CD4-positive, alpha-beta memory T cell (primary cell): ENCODE measurements at regions not wholly inside any gene's neighbourhood (a gene's known extent, or its start where the extent isn't known, plus 50 kb on each side); places are given as distances from the start of the nearest gene placed in this dataset.

Experiments used
- CTCF ChIA-PET: fragments of 350-600 bp; sonication (Branson Sonifier 250); formaldehyde crosslinking; loops from one replicate; lab custom pipeline; 2021; ENCODE audit warnings: inconsistent platforms; ENCODE audit not compliant: partially characterized antibody; lab: Charles Lee
- POLR2A ChIA-PET: fragments of 350-600 bp; sonication (Branson Sonifier 250); formaldehyde crosslinking; loops from one replicate; lab custom pipeline; 2021; ENCODE audit not compliant: partially characterized antibody; lab: Charles Lee
- DNase-seq, 5 donors: peaks; one replicate each; pipeline versions ENCODE4 v3.0.0 to v3.0.0-alpha.2; 2020 to 2022; ENCODE audit warnings: mixed read lengths in 1 of 5
- H3K27ac ChIP-seq: one replicate; pipeline ENCODE4 v1.7.0; 2013; ENCODE audit warnings: low read depth, low read length
- H3K27me3 ChIP-seq: 2 replicates; pipeline ENCODE4 v1.7.0; 2013; ENCODE audit warnings: mild to moderate bottlenecking, low read length, moderate library complexity; ENCODE audit not compliant: insufficient read depth
- H3K36me3 ChIP-seq: 2 replicates; pipeline ENCODE4 v1.7.0; 2013; ENCODE audit warnings: mild to moderate bottlenecking, low read length, moderate library complexity; ENCODE audit not compliant: insufficient read depth
- H3K4me1 ChIP-seq: 2 replicates; pipeline ENCODE4 v1.7.0; 2013; ENCODE audit warnings: mild to moderate bottlenecking, low read length, moderate library complexity; ENCODE audit not compliant: insufficient read depth
- H3K4me3 ChIP-seq, 2 donors: one replicate each; pipeline ENCODE4 v1.7.0; 2013; ENCODE audit warnings: low read length in 2 of 2, mild to moderate bottlenecking in 1 of 2
- H3K9me3 ChIP-seq, 2 donors: one replicate each; pipeline ENCODE4 v1.7.0; 2013; ENCODE audit warnings: low read length in 2 of 2, control low read depth in 1 of 2; ENCODE audit not compliant: control insufficient read depth in 1 of 2
- H3K27ac Mint-ChIP-seq, 7 donors: one replicate each; pipeline ENCODE4 v1.8.0; 2020 to 2021; ENCODE audit warnings: mixed read lengths in 7 of 7, mild to moderate bottlenecking in 6 of 7, inconsistent platforms in 3 of 7, moderate library complexity in 3 of 7
- H3K27me3 Mint-ChIP-seq, 2 donors: one replicate each; pipeline ENCODE4 v1.8.0; 2020 to 2021; ENCODE audit warnings: mixed read lengths in 2 of 2
- H3K36me3 Mint-ChIP-seq, 2 donors: one replicate each; pipeline ENCODE4 v1.8.0; 2020 to 2021; ENCODE audit warnings: mixed read lengths in 2 of 2, inconsistent platforms in 1 of 2, mild to moderate bottlenecking in 1 of 2
- H3K4me1 Mint-ChIP-seq, 4 donors: one replicate each; pipeline ENCODE4 v1.8.0; 2020 to 2021; ENCODE audit warnings: mixed read lengths in 4 of 4, mild to moderate bottlenecking in 1 of 4
- H3K4me3 Mint-ChIP-seq, 8 donors: one replicate each; pipeline ENCODE4 v1.8.0; 2020 to 2021; ENCODE audit warnings: mixed read lengths in 8 of 8, mild to moderate bottlenecking in 7 of 8, moderate library complexity in 6 of 8, inconsistent platforms in 3 of 8
- H3K9me3 Mint-ChIP-seq, 8 donors: one replicate each; pipeline ENCODE4 v1.8.0; 2020 to 2021; ENCODE audit warnings: mixed read lengths in 8 of 8, mild to moderate bottlenecking in 5 of 8, inconsistent platforms in 3 of 8, moderate library complexity in 1 of 8
- intact Hi-C: fragments of 100-400 bp; cut with micrococcal nuclease; formaldehyde crosslinking; loops from one replicate; pipeline ENCODE4 v1.15.1; 2023

DNA sequence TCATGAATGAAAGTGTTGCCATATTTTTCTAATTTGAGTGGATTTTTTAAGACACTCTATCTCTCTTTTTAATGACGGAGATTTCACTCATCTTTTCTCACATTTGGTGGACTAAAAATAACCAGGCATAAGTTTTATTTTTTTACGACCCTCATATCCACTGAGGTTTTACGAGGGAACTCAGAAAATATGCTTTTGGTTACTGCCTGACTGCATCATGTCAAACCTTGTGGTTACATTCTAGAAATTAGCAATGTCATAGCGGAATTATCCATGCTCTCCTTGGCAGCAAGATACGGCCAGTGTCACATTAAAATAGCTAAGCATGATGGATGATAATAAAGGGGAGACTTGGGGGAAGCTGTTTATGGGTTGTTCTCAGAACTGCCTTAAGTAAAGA, 428.6 kb upstream of the FSHR start:
- no peak overlapping the region for H3K4me3 ChIP-seq
- Mint-ChIP-seq H3K36me3 (no peaks in the 10 kb centered on the region), H3K9me3 (peaks cover 0 to 8% (median 5%) of the 10 kb centered on the region in 8 donors), H3K27me3 (no peaks in the 10 kb centered on the region), H3K27ac (no peak overlapping the region), H3K4me1 (no peaks in the 10 kb centered on the region), H3K4me3 (no peak overlapping the region)
- ChIA-PET CTCF (no interaction called here), POLR2A (no interaction called here)
- no peak for DNase-seq
- intact Hi-C loops: no loop called here
- no peak overlapping the region for H3K27ac ChIP-seq
- H3K4me1 ChIP-seq: no peaks in the 10 kb centered on the region
- H3K9me3 ChIP-seq: no peaks in the 10 kb centered on the region
- H3K27me3 ChIP-seq: no peaks in the 10 kb centered on the region
- no peaks in the 10 kb centered on the region for H3K36me3 ChIP-seq

DNA sequence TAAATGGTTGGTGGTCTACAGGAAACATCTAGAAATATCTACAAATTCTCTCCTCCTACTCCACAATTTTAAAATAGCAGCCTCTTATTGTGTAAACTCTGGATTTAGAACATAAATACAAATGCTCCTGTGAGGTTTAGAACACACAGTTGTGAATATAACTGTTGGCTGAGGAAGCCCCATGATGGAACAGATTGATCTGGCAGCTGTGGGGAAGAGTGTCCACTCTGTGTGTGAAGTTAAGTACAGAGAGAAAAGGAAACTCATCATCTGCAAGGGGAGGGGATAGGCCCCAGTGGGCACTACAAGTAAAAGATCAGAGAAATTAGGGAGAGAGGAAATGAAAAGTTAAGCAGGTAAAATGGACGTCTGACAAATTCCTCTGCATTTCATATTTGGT, 422.7 kb upstream of the FSHR start:
- no peaks in the 10 kb centered on the region for H3K36me3 Mint-ChIP-seq
- ChIA-PET CTCF (no interaction called here), POLR2A (no interaction called here)
- no peaks in the 10 kb centered on the region for H3K36me3 ChIP-seq
- H3K4me3 ChIP-seq: no peak overlapping the region
- H3K4me1 Mint-ChIP-seq: no peaks in the 10 kb centered on the region
- H3K27ac Mint-ChIP-seq: no peak overlapping the region
- no peak overlapping the region for H3K4me3 Mint-ChIP-seq
- H3K27me3 Mint-ChIP-seq: no peaks in the 10 kb centered on the region
- H3K27me3 ChIP-seq: no peaks in the 10 kb centered on the region
- H3K27ac ChIP-seq: no peak overlapping the region
- H3K9me3 ChIP-seq: no peaks in the 10 kb centered on the region
- intact Hi-C loops: no loop called here
- peaks cover 0 to 9% (median 4%) of the 10 kb centered on the region in 8 donors for H3K9me3 Mint-ChIP-seq
- DNase-seq: no peak
- H3K4me1 ChIP-seq: no peaks in the 10 kb centered on the region

DNA sequence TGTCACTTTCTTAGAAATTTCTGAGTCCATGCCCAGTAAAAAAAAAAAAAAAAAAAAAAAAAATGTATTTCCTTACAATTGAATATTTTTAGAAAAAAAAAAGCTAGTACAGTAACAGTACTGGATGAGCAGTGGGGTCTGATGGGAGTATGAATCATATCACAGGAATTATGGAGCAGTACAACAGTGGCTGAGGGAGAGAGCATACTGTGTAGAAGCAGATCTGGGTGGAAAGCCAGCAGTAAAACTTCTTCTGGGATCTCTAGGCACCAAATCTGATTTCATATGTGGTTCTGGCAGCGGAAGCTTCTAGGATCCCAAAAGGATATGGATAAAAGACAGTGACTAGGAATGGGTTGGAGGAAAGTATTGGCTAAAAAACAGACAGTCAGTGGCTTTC, 414.9 kb upstream of the FSHR start:
- CTCF ChIA-PET: no interaction called here

DNA sequence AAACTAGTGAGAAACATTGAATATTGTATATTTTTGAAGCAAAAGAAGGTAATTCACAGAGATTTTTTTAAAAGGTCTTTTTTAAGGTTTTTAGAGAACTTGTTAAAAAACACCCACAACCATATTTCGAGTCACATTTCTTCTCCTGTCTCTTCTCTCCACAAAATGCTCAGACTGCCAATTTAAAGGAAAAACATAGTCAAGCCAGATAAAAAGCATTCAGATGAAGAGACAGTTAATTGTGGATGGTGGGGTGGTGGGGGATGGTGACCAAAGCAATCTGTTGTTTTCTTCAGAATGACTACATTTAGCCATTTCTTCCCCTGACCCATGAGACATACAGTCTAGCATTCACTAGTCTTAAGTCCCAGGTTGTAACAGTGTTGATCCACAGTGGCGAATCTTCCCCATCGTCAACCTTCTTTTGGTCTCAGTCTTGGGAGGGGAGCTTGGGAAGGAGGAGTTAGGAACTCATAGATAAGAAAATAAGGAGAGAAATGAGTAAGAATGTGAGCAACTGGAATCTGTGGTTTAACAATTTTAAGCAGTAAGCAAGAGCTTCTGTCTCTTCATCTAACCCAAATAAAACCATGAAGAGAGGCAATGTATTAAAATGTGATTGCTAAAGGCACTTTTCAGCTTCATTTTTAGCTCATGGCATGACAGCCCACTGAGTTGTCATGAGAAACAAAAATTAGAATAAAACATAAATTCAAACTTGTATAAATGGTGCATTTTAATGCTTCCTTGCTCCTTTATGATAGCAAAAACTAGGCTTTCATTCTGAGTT, 413.7 kb upstream of the FSHR start:
- H3K27ac Mint-ChIP-seq: no peak overlapping the region
- no peak overlapping the region for H3K4me3 Mint-ChIP-seq
- H3K27me3 Mint-ChIP-seq: no peaks in the 10 kb centered on the region

More for the DNA sequence above, 414.9 kb upstream of the FSHR start:
- intact Hi-C loops: no loop called here
- Histone ChIP-seq H3K4me3 (no peak overlapping the region), H3K27ac (no peak overlapping the region), H3K36me3 (no peaks in the 10 kb centered on the region), H3K27me3 (no peaks in the 10 kb centered on the region), H3K4me1 (no peaks in the 10 kb centered on the region), H3K9me3 (no peaks in the 10 kb centered on the region)
- DNase-seq: no peak
- Mint-ChIP-seq H3K4me3 (no peak overlapping the region), H3K4me1 (no peaks in the 10 kb centered on the region), H3K36me3 (no peaks in the 10 kb centered on the region), H3K27me3 (no peaks in the 10 kb centered on the region), H3K9me3 (peaks cover 0 to 4% (median 2%) of the 10 kb centered on the region in 8 donors), H3K27ac (no peak overlapping the region)
- POLR2A ChIA-PET: no interaction called here

DNA sequence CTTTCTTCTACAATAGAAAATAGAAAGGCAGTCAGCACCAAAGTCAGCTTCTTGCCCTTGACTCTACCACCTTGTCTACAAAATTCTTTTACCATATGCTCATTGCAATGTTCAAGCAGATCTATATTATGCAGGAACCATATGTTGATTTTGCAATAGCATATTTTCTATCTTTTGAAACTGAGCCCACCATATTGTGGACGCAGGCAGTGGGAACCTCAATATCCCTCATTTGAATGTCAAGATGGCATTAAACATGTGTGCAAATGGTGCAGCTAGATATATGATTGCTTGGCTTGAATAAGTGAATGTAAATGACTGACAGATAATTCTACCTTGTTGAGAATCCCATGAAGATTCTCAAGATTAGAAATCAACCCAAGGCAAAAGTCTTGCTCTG, 412.7 kb upstream of the FSHR start:
- Histone ChIP-seq H3K9me3 (no peaks in the 10 kb centered on the region), H3K27me3 (no peaks in the 10 kb centered on the region), H3K27ac (no peak overlapping the region), H3K36me3 (no peaks in the 10 kb centered on the region), H3K4me1 (no peaks in the 10 kb centered on the region), H3K4me3 (no peak overlapping the region)
- Mint-ChIP-seq H3K9me3 (peaks cover 0 to 7% (median 2%) of the 10 kb centered on the region in 8 donors), H3K27me3 (no peaks in the 10 kb centered on the region), H3K4me1 (no peaks in the 10 kb centered on the region), H3K27ac (no peak overlapping the region), H3K36me3 (no peaks in the 10 kb centered on the region), H3K4me3 (no peak overlapping the region)
- ChIA-PET CTCF (no interaction called here), POLR2A (no interaction called here)
- no peak for DNase-seq
- intact Hi-C loops: no loop called here

More for the DNA sequence above, 413.7 kb upstream of the FSHR start:
- no peak overlapping the region for H3K27ac ChIP-seq
- H3K36me3 Mint-ChIP-seq: no peaks in the 10 kb centered on the region
- ChIA-PET POLR2A (no interaction called here), CTCF (no interaction called here)
- intact Hi-C loops: no loop called here
- no peak for DNase-seq
- no peaks in the 10 kb centered on the region for H3K36me3 ChIP-seq
- H3K4me3 ChIP-seq: no peak overlapping the region
- no peaks in the 10 kb centered on the region for H3K9me3 ChIP-seq
- no peaks in the 10 kb centered on the region for H3K4me1 ChIP-seq
- no peaks in the 10 kb centered on the region for H3K27me3 ChIP-seq
- no peaks in the 10 kb centered on the region for H3K4me1 Mint-ChIP-seq
- peaks cover 0 to 4% (median under 1%) of the 10 kb centered on the region in 8 donors for H3K9me3 Mint-ChIP-seq

DNA sequence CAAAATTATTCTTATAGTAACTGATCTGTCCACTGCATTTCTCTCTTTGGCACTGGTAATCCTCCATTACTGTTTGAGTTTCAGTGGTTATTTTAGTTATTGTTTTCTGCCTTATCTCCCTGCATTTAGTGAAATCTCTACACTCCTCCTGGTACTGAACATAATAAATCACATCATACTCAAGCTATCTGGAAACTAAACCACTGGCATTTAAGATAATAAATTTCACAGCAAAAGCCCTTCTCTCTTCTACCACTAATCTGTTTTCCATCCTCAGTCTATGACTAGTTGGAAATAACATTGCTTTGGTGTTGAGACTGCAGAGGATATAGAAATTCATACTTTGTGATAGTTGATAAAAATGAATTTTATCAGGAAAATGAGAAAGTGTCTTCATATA, 399.3 kb upstream of the FSHR start:
- CTCF ChIA-PET: no interaction called here
- Histone ChIP-seq H3K36me3 (no peaks in the 10 kb centered on the region), H3K27me3 (no peaks in the 10 kb centered on the region), H3K9me3 (no peaks in the 10 kb centered on the region), H3K27ac (no peak overlapping the region), H3K4me1 (no peaks in the 10 kb centered on the region), H3K4me3 (no peak overlapping the region)
- no peak for DNase-seq
- Mint-ChIP-seq H3K4me3 (no peak overlapping the region), H3K36me3 (no peaks in the 10 kb centered on the region), H3K9me3 (peaks cover 0 to 23% (median 4%) of the 10 kb centered on the region in 8 donors), H3K4me1 (no peaks in the 10 kb centered on the region), H3K27ac (no peak overlapping the region), H3K27me3 (no peaks in the 10 kb centered on the region)
- intact Hi-C loops: no loop called here
- POLR2A ChIA-PET: no interaction called here

DNA sequence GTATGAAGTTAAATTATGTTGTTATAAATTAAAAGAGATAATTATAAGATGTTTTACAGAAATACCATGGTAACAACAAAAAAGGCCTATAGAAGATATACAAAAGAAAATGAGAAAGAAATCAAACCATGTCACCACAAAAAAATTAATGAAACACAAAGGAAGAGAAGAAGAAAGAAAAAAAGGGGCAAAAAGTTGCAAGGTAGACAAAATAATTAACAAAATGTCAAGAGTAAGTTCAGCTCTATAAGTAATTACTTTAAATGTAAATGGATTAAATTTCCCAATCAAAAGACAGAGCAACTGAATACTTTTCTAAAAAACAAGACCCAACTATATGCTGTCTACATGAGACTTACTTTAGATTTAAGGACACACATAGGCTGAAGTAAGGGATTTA, 378.4 kb upstream of the FSHR start:
- Mint-ChIP-seq H3K4me1 (no peaks in the 10 kb centered on the region), H3K27ac (no peak overlapping the region), H3K27me3 (no peaks in the 10 kb centered on the region), H3K9me3 (peaks cover 8 to 32% (median 24%) of the 10 kb centered on the region in 8 donors), H3K36me3 (no peaks in the 10 kb centered on the region), H3K4me3 (no peak overlapping the region)
- Histone ChIP-seq H3K27ac (no peak overlapping the region), H3K9me3 (no peaks in the 10 kb centered on the region), H3K36me3 (no peaks in the 10 kb centered on the region), H3K4me3 (no peak overlapping the region), H3K4me1 (no peaks in the 10 kb centered on the region), H3K27me3 (no peaks in the 10 kb centered on the region)
- intact Hi-C loops: no loop called here
- no peak for DNase-seq
- ChIA-PET POLR2A (no interaction called here), CTCF (no interaction called here)
